Mammary epithelial cell (primary cell): ENCODE measurements at regions not wholly inside any gene's neighbourhood (a gene's known extent, or its start where the extent isn't known, plus 50 kb on each side); places are given as distances from the start of the nearest gene placed in this dataset.

ENCODE experiments used
- EZH2 ChIP-seq: IDR thresholded peaks from 2 replicates; pipeline ENCODE4 v1.6.1; 2012; ENCODE audit warnings: low read length, inconsistent platforms, borderline replicate concordance
- TF ChIP-seq, protein P1 (sequence below), 2 donors: IDR thresholded peaks in 1 of 2; conservative IDR thresholded peaks in 1 of 2; 2 replicates each; pipeline ENCODE4 v1.5.1; 2011 to 2012; ENCODE audit warnings: inconsistent platforms in 2 of 2, low read length in 2 of 2, mild to moderate bottlenecking in 2 of 2, control low read depth in 1 of 2, low read depth in 1 of 2; ENCODE audit not compliant: insufficient read depth in 1 of 2; ENCODE audit errors: extremely low read depth in 1 of 2

DNA sequence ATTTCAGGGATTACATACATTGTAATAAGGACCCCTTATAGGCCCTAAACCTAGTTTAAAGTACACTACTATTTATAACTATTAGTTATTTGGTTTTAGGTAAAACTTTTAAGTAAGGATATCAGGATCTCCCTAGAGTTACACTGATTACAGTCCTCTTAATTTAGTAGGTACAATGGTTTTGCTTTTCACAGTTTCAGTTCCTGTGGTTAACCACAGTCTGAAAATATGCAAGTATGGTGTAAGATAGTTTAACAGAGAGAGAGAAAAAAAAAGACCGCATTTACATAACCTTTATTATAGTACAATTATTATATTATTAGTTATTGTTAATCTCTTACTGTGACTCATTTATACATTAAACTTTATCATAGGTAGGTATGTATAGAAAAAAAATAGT is 725.3 kb upstream of the PTPRD start:
- TF ChIP-seq, protein P1, sequence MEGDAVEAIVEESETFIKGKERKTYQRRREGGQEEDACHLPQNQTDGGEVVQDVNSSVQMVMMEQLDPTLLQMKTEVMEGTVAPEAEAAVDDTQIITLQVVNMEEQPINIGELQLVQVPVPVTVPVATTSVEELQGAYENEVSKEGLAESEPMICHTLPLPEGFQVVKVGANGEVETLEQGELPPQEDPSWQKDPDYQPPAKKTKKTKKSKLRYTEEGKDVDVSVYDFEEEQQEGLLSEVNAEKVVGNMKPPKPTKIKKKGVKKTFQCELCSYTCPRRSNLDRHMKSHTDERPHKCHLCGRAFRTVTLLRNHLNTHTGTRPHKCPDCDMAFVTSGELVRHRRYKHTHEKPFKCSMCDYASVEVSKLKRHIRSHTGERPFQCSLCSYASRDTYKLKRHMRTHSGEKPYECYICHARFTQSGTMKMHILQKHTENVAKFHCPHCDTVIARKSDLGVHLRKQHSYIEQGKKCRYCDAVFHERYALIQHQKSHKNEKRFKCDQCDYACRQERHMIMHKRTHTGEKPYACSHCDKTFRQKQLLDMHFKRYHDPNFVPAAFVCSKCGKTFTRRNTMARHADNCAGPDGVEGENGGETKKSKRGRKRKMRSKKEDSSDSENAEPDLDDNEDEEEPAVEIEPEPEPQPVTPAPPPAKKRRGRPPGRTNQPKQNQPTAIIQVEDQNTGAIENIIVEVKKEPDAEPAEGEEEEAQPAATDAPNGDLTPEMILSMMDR (conservative IDR thresholded peaks at IDR 0.05 in 1 of 2, IDR thresholded peaks at IDR 0.05 in 1 of 2; ENCODE audit: extremely low read depth in 1 of 2, insufficient read depth in 1 of 2, low read depth in 1 of 2, low read length in 2 of 2), result no peak
- TF ChIP-seq EZH2, result no peak
